H1 (cell line): ENCODE measurements at regions not wholly inside any gene's neighbourhood (a gene's known extent, or its start where the extent isn't known, plus 50 kb on each side); places are given as distances from the start of the nearest gene placed in this dataset.

Experiments used
- CTCF ChIA-PET: fragments of 300-600 bp; sonication (Branson Sonifier 250); formaldehyde crosslinking; loops from one replicate; lab custom pipeline; 2021; ENCODE audit not compliant: partially characterized antibody; lab: Charles Lee
- POLR2A ChIA-PET: fragments of 300-600 bp; sonication (Branson Sonifier 250); formaldehyde crosslinking; loops from one replicate; lab custom pipeline; 2021; ENCODE audit warnings: inconsistent platforms; ENCODE audit not compliant: partially characterized antibody; lab: Charles Lee
- DNase-seq, 2 experiments: peaks; one replicate each; pipeline versions ENCODE4 v3.0.0 to v3.0.0-alpha.2; 2010 to 2022; ENCODE audit warnings: low spot score in 2 of 2, low read depth in 1 of 2, mixed read lengths in 1 of 2
- FAIRE-seq: peaks from 2 replicates; lab custom pipeline; 2011; peaks lifted over from hg19 to GRCh38; lab: Jason Lieb, UNC
- H2AFZ ChIP-seq: 2 replicates; pipeline ENCODE4 v1.8.1; 2012; ENCODE audit warnings: low read length, inconsistent platforms
- H2AK5ac ChIP-seq: 2 replicates; pipeline ENCODE4 v1.6.1; 2013; ENCODE audit warnings: low read depth, low read length
- H2BK120ac ChIP-seq: replicated peaks from 2 replicates; pipeline ENCODE3; 2013; ENCODE audit warnings: low read depth, low read length, inconsistent platforms
- H2BK12ac ChIP-seq: 2 replicates; pipeline ENCODE4 v1.6.1; 2013; ENCODE audit warnings: low read depth, low read length
- H2BK15ac ChIP-seq: 2 replicates; pipeline ENCODE4 v1.6.1; 2013; ENCODE audit warnings: low read length
- H2BK20ac ChIP-seq: 2 replicates; pipeline ENCODE4 v1.6.1; 2013; ENCODE audit warnings: low read length
- H2BK5ac ChIP-seq: 2 replicates; pipeline ENCODE4 v1.6.1; 2013; ENCODE audit warnings: low read depth, low read length
- H3K14ac ChIP-seq: 2 replicates; pipeline ENCODE4 v1.6.1; 2013; ENCODE audit warnings: inconsistent platforms; ENCODE audit not compliant: insufficient read length
- H3K18ac ChIP-seq: 2 replicates; pipeline ENCODE4 v1.6.1; 2013; ENCODE audit warnings: low read length; ENCODE audit errors: extremely low read depth
- H3K23ac ChIP-seq: 2 replicates; pipeline ENCODE4 v1.6.1; 2013; ENCODE audit warnings: inconsistent platforms; ENCODE audit not compliant: insufficient read length
- H3K23me2 ChIP-seq: 2 replicates; pipeline ENCODE4 v1.6.1; 2013; ENCODE audit warnings: low read depth, low read length
- H3K27ac ChIP-seq: 2 replicates; pipeline ENCODE4 v1.6.1; 2011; ENCODE audit warnings: low read depth, low read length, inconsistent platforms
- H3K27me3 ChIP-seq, 4 experiments: replicated peaks in 1 of 4; 1 replicate in 1 of 4; 2 replicates in 3 of 4; pipeline versions ENCODE4 v1.6.1 to v1.8.1; 2011 to 2013; ENCODE audit warnings: low read length in 3 of 4, mild to moderate bottlenecking in 3 of 4, inconsistent platforms in 2 of 4, mixed read lengths in 2 of 4, moderate library complexity in 1 of 4; ENCODE audit not compliant: control insufficient read depth in 3 of 4, insufficient read depth in 3 of 4; ENCODE audit errors: extremely low read depth in 1 of 4
- H3K36me3 ChIP-seq, 4 experiments: 2 replicates each; pipeline versions ENCODE4 v1.6.1 to v1.8.1; 2011 to 2013; ENCODE audit warnings: mild to moderate bottlenecking in 4 of 4, low read length in 3 of 4, moderate library complexity in 2 of 4, control low read depth in 1 of 4, inconsistent platforms in 1 of 4; ENCODE audit not compliant: insufficient read depth in 4 of 4, control insufficient read depth in 2 of 4
- H3K4ac ChIP-seq: replicated peaks from 2 replicates; pipeline ENCODE3; 2013; ENCODE audit warnings: low read length, low read depth, mixed read lengths, inconsistent platforms; ENCODE audit not compliant: insufficient read length
- H3K4me1 ChIP-seq, 4 experiments: replicated peaks in 1 of 4; 1 replicate in 1 of 4; 2 replicates in 3 of 4; pipeline versions ENCODE4 v1.6.1 to v1.8.1; 2011 to 2013; ENCODE audit warnings: low read length in 3 of 4, inconsistent platforms in 2 of 4, mixed read lengths in 1 of 4; ENCODE audit not compliant: insufficient read depth in 4 of 4, control insufficient read depth in 3 of 4
- H3K4me2 ChIP-seq, 2 experiments: 2 replicates each; pipeline versions ENCODE4 v1.6.1 to v1.8.1; 2011 to 2013; ENCODE audit warnings: low read depth in 2 of 2, low read length in 2 of 2, control low read depth in 1 of 2, inconsistent platforms in 1 of 2, mild to moderate bottlenecking in 1 of 2; ENCODE audit not compliant: insufficient read depth in 1 of 2
- H3K4me3 ChIP-seq, 4 experiments: fragments of 200-600, 300-600 bp in 1 of 4; sonication (generic), shearing (Covaris generic), sonication (Bioruptor Twin) in 1 of 4; 2 replicates each; pipeline versions ENCODE4 v1.5.1 to v1.8.1; 2011 to 2016; ENCODE audit warnings: low read length in 4 of 4, low read depth in 3 of 4, control low read depth in 2 of 4, inconsistent platforms in 2 of 4, mild to moderate bottlenecking in 2 of 4, mixed read lengths in 1 of 4, moderate library complexity in 1 of 4; ENCODE audit not compliant: insufficient read depth in 2 of 4; ENCODE audit errors: extremely low read depth in 1 of 4
- H3K56ac ChIP-seq: replicated peaks from 2 replicates; pipeline ENCODE3; 2013; ENCODE audit warnings: low read depth, mild to moderate bottlenecking, mixed read lengths, low read length, inconsistent platforms; ENCODE audit not compliant: insufficient read length
- H3K79me1 ChIP-seq: 2 replicates; pipeline ENCODE4 v1.6.1; 2013; ENCODE audit warnings: low read depth, low read length, control low read depth
- H3K79me2 ChIP-seq, 2 experiments: 2 replicates each; pipeline versions ENCODE4 v1.6.1 to v1.8.1; 2012 to 2013; ENCODE audit warnings: low read length in 2 of 2, mild to moderate bottlenecking in 2 of 2, inconsistent platforms in 1 of 2; ENCODE audit not compliant: insufficient read depth in 2 of 2, control insufficient read depth in 1 of 2
- H3K9ac ChIP-seq, 4 experiments: replicated peaks in 1 of 4; 1 replicate in 1 of 4; 2 replicates in 3 of 4; pipeline versions ENCODE4 v1.6.1 to v1.8.1; 2011 to 2013; ENCODE audit warnings: low read depth in 3 of 4, low read length in 3 of 4, control low read depth in 2 of 4, mild to moderate bottlenecking in 2 of 4, moderate library complexity in 2 of 4, inconsistent platforms in 1 of 4; ENCODE audit errors: extremely low read depth in 1 of 4
- H3K9me3 ChIP-seq, 2 experiments: 2 replicates each; pipeline versions ENCODE4 v1.6.1 to v1.8.1; 2012 to 2013; ENCODE audit warnings: mild to moderate bottlenecking in 2 of 2, moderate library complexity in 2 of 2, control low read depth in 1 of 2, inconsistent platforms in 1 of 2, low read depth in 1 of 2, low read length in 1 of 2, mixed read lengths in 1 of 2; ENCODE audit not compliant: insufficient read depth in 2 of 2
- H4K20me1 ChIP-seq, 2 experiments: replicated peaks in 1 of 2; 2 replicates each; pipeline versions ENCODE3 to v1.8.1; 2011 to 2013; ENCODE audit warnings: inconsistent platforms in 2 of 2, low read length in 2 of 2, mild to moderate bottlenecking in 1 of 2; ENCODE audit not compliant: insufficient read depth in 2 of 2, control insufficient read depth in 1 of 2
- H4K5ac ChIP-seq: 2 replicates; pipeline ENCODE4 v1.6.1; 2013; ENCODE audit warnings: low read length, low read depth, mixed read lengths, inconsistent platforms; ENCODE audit not compliant: insufficient read length
- H4K8ac ChIP-seq: 2 replicates; pipeline ENCODE4 v1.8.0; 2013; ENCODE audit warnings: mild to moderate bottlenecking, moderate library complexity, low read length, inconsistent platforms; ENCODE audit not compliant: insufficient read depth; ENCODE audit errors: extremely low read depth
- H4K91ac ChIP-seq: replicated peaks from 2 replicates; pipeline ENCODE3; 2013; ENCODE audit warnings: low read length, mixed read lengths, inconsistent platforms; ENCODE audit not compliant: insufficient read length
- ASH2L ChIP-seq: fragments of 200-600, 300-600 bp; sonication (generic); IDR thresholded peaks from one replicate; pipeline ENCODE4 v1.7.1; 2017; ENCODE audit warnings: low read length
- ATF3 ChIP-seq: IDR thresholded peaks from 2 replicates; pipeline ENCODE4 v1.6.1; 2011; ENCODE audit warnings: low read depth, mild to moderate bottlenecking, low read length; ENCODE audit not compliant: insufficient read depth
- E2F6 ChIP-seq: IDR thresholded peaks from 2 replicates; pipeline ENCODE4 v1.6.1; 2012; ENCODE audit warnings: inconsistent platforms
- GTF2F1 ChIP-seq: IDR thresholded peaks from 2 replicates; pipeline ENCODE4 v1.6.1; 2012; ENCODE audit warnings: low read depth, low read length, improper control_type of control experiment, borderline replicate concordance
- HDAC2 ChIP-seq, 2 experiments: fragments of 300-600 bp in 1 of 2; sonication (generic) in 1 of 2; IDR thresholded peaks; 2 replicates each; pipeline ENCODE4 v1.6.1; 2011 to 2012; ENCODE audit warnings: low read depth in 2 of 2, low read length in 2 of 2, mild to moderate bottlenecking in 2 of 2, moderate library complexity in 2 of 2, borderline replicate concordance in 1 of 2, inconsistent platforms in 1 of 2
- JUN ChIP-seq: IDR thresholded peaks from 2 replicates; pipeline ENCODE4 v1.6.1; 2011; ENCODE audit warnings: low read depth, mild to moderate bottlenecking, improper control_type of control experiment, low read length
- PHF8 ChIP-seq: fragments of 200-600 bp; sonication (generic); conservative IDR thresholded peaks from 2 replicates; pipeline ENCODE4 v1.7.1; 2012; ENCODE audit warnings: low read depth, mild to moderate bottlenecking, inconsistent platforms, low read length, moderate library complexity
- RAD21 ChIP-seq, 2 experiments: IDR thresholded peaks in 1 of 2; conservative IDR thresholded peaks in 1 of 2; 2 replicates each; pipeline ENCODE4 v1.6.1; 2011; ENCODE audit warnings: low read depth in 2 of 2, low read length in 2 of 2, improper control_type of control experiment in 1 of 2, inconsistent platforms in 1 of 2, mild to moderate bottlenecking in 1 of 2, moderate library complexity in 1 of 2
- RFX5 ChIP-seq: IDR thresholded peaks from 2 replicates; pipeline ENCODE4 v1.6.1; 2011; ENCODE audit warnings: low read depth, low read length, improper control_type of control experiment, borderline replicate concordance
- SAP30 ChIP-seq: fragments of 300-600 bp; sonication (generic); IDR thresholded peaks from 2 replicates; pipeline ENCODE4 v1.7.1; 2012; ENCODE audit warnings: low read length, moderate library complexity, mild to moderate bottlenecking, inconsistent platforms; ENCODE audit not compliant: insufficient read depth, insufficient replicate concordance
- SUZ12 ChIP-seq: fragments of 200-600 bp; sonication (generic); IDR thresholded peaks from 2 replicates; pipeline ENCODE4 v1.6.1; 2012; ENCODE audit warnings: mild to moderate bottlenecking, inconsistent platforms, low read length, moderate library complexity, mixed read lengths
- TAF1 ChIP-seq: IDR thresholded peaks from 2 replicates; pipeline ENCODE4 v1.6.1; 2011; ENCODE audit warnings: mild to moderate bottlenecking, low read depth, low read length
- TEAD4 ChIP-seq: IDR thresholded peaks from 2 replicates; pipeline ENCODE4 v1.6.1; 2012; ENCODE audit warnings: low read depth, low read length, inconsistent platforms, mixed read lengths
- WGBS, 2 experiments: shearing (Covaris generic) in 1 of 2; methylation state at CpG; one replicate each; pipeline versions ENCODE4 v1.1.6 to v1.1.7; 2013 to 2015; ENCODE audit warnings: low lambda C conversion rate in 2 of 2, mixed read lengths in 2 of 2, inconsistent platforms in 1 of 2, low coverage in 1 of 2, missing lambda C conversion rate in 1 of 2; ENCODE audit not compliant: insufficient replicate concordance in 2 of 2, insufficient coverage in 1 of 2, insufficient read length in 1 of 2; ENCODE audit errors: extremely low coverage in 1 of 2, missing lambda C conversion rate in 1 of 2; 5-methylcytosine and 5-hydroxymethylcytosine counted together

GRCh38 chr10:29856295-29856694, 203.1 kb downstream of the JCAD start:
- Histone ChIP-seq H3K23ac (no peak overlapping the region), H3K56ac (no peak overlapping the region), H2BK120ac (no peak overlapping the region), H2BK12ac (no peak overlapping the region), H4K5ac (no peak overlapping the region), H4K20me1 (no peaks in the 10 kb centered on the region), H2BK5ac (no peak overlapping the region), H3K14ac (no peak overlapping the region), H4K91ac (no peak overlapping the region), H3K23me2 (no peaks in the 10 kb centered on the region), H3K18ac (no peak overlapping the region), H3K4me3 (no peak overlapping the region), H2AK5ac (no peak overlapping the region), H3K4me2 (no peak overlapping the region), H3K4me1 (peaks cover 0 to 2% (median 0%) of the 10 kb centered on the region in 4 experiments; a peak in 1 of 7 replicates), H2AFZ (no peak overlapping the region), H2BK15ac (no peak overlapping the region), H3K36me3 (no peaks in the 10 kb centered on the region), H3K79me2 (no peaks in the 10 kb centered on the region), H4K8ac (no peak overlapping the region), H3K9me3 (no peaks in the 10 kb centered on the region), H3K9ac (no peak overlapping the region), H3K4ac (no peak overlapping the region), H3K27me3 (no peaks in the 10 kb centered on the region), H3K27ac (no peak overlapping the region), H3K79me1 (no peaks in the 10 kb centered on the region), H2BK20ac (no peak overlapping the region)
- WGBS, 2 experiments = 84% methylated on average over 3 of the region's 3 CpGs; no CpG with 5 or more reads in 1 of the 2 experiments
- CTCF ChIA-PET = no interaction called here
- POLR2A ChIA-PET = no interaction called here
- FAIRE-seq (no peak), DNase-seq (no peak)
- TF ChIP-seq TEAD4 (no peak), ASH2L (no peak), SUZ12 (no peak), PHF8 (no peak), JUN (no peak), RAD21 (IDR thresholded peaks at IDR 0.05 in 1 of 2, conservative IDR thresholded peaks at IDR 0.05 in 1 of 2; ENCODE audit: low read depth in 2 of 2, low read length in 2 of 2) (no peak), HDAC2 (IDR thresholded peaks at IDR 0.05; ENCODE audit: borderline replicate concordance in 1 of 2, low read depth in 2 of 2, low read length in 2 of 2) (no peak), SAP30 (no peak), GTF2F1 (no peak), RFX5 (no peak), ATF3 (no peak), TAF1 (no peak), E2F6 (no peak)
